ENCODE measurements at regions not wholly inside any gene's neighbourhood (a gene's known extent, or its start where the extent isn't known, plus 50 kb on each side); places are given as distances from the start of the nearest gene placed in this dataset.

DNA sequence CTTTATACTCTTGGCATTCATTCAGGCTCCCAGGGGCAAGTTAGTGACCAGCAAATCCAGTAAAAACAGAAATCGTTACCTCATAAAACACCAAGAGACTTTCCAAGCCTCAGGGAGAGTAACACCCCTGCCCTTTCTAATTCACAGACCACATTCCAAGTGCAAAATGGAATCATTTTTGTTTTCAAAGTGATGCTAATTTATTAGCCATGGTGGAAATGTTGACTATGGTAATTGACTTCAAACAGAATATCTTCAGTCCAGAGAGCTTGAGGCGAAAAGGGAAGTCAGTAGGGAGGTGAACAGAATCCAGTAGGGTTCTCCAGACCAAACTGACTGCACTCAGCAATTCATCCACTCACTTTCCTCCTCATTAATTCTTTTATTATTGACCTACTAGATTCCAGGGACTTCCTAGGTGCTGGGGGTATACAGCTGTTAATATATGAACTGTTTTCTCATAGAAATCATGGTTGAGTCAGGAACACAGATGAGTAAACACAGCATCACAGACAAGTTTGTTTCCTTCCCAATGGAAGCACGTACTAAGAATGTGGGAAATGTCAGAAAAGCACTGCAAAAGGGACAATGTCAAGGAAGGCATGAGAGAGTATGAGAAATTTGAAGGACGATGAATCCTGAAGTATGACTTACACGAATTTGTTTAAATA, 388.5 kb upstream of the C1orf87 start:
- TF ChIP-seq ZNF70 (CRISPR knock-in tag; IDR thresholded peaks at IDR 0.05) (no peak), ARNTL (CRISPR knock-in tag; IDR thresholded peaks at IDR 0.05; ENCODE audit: borderline replicate concordance, low read depth) (no peak), ZFP30 (CRISPR knock-in tag; IDR thresholded peaks at IDR 0.05) (no peak)
